K562 (cell line): ENCODE measurements at regions not wholly inside any gene's neighbourhood (a gene's known extent, or its start where the extent isn't known, plus 50 kb on each side); places are given as distances from the start of the nearest gene placed in this dataset.

Experiments used
- ATAC-seq: fragments of 200-7000 bp; cut with Tn5 transposase; 3 replicates; pipeline ENCODE4 v1.9.1; 2020; ENCODE audit warnings: moderate library complexity
- BruUV-seq: library from RNA; stranded (reverse); fragments of 400-500 nt; replicated peaks from 2 replicates; lab custom pipeline; 2021; lab: Mats Ljungman, UMichigan
- CTCF ChIA-PET: fragments of 300-600 bp; formaldehyde crosslinking; extraction: SDS; loops from one replicate; lab custom pipeline; 2021; ENCODE audit warnings: low intra/inter-chr PET ratio; lab: Yijun Ruan, JAX
- POLR2A ChIA-PET: fragments of 300-600, 350-650 bp; sonication (Branson Sonifier 250); formaldehyde crosslinking; extraction: SDS; loops from one replicate; lab custom pipeline; 2021; ENCODE audit warnings: antibody characterized with exemption, inconsistent platforms; lab: Yijun Ruan, JAX
- DNase-seq, 4 experiments: peaks; one replicate each; pipeline versions ENCODE4 v3.0.0 to v3.0.0-alpha.2; 2011 to 2018; ENCODE audit warnings: low spot score in 3 of 4, mixed read lengths in 3 of 4; ENCODE audit errors: extremely low read depth in 1 of 4
- FAIRE-seq: peaks from 2 replicates; lab custom pipeline; 2011; peaks lifted over from hg19 to GRCh38; lab: Jason Lieb, UNC
- H2AFZ ChIP-seq: 2 replicates; pipeline ENCODE4 v1.6.0; 2011; ENCODE audit warnings: low read depth, low read length, control low read depth, inconsistent platforms
- H3K27ac ChIP-seq: fragments of 200-600 bp; 3 replicates; pipeline ENCODE4 v1.8.0; 2011; ENCODE audit warnings: low read depth, mild to moderate bottlenecking, control low read depth, inconsistent platforms, low read length, moderate library complexity, mixed read lengths; ENCODE audit errors: extremely low read depth
- H3K27me3 ChIP-seq, 2 experiments: fragments of 300-600 bp in 1 of 2; 2 replicates in 1 of 2; 3 replicates in 1 of 2; pipeline versions ENCODE4 v1.6.0 to v1.8.0; 2011; ENCODE audit warnings: inconsistent platforms in 2 of 2, low read length in 2 of 2, mild to moderate bottlenecking in 1 of 2, mixed read lengths in 1 of 2, moderate library complexity in 1 of 2; ENCODE audit not compliant: control insufficient read depth in 2 of 2, insufficient read depth in 2 of 2
- H3K36me3 ChIP-seq: fragments of 300-600 bp; 3 replicates; pipeline ENCODE4 v1.8.0; 2011; ENCODE audit warnings: mild to moderate bottlenecking, low read length, inconsistent platforms; ENCODE audit not compliant: control insufficient read depth, insufficient read depth
- H3K4me1 ChIP-seq, 2 experiments: fragments of 200-600 bp in 1 of 2; replicated peaks in 1 of 2; 2 replicates in 1 of 2; 3 replicates in 1 of 2; pipeline versions ENCODE4 v1.5.1 to v1.8.0; 2011; ENCODE audit warnings: inconsistent platforms in 2 of 2, low read length in 2 of 2, mild to moderate bottlenecking in 1 of 2, mixed read lengths in 1 of 2, moderate library complexity in 1 of 2; ENCODE audit not compliant: control insufficient read depth in 2 of 2, insufficient read depth in 2 of 2
- H3K4me2 ChIP-seq: 2 replicates; pipeline ENCODE4 v1.6.1; 2011; ENCODE audit warnings: low read length, control low read depth, inconsistent platforms, mixed read lengths; ENCODE audit not compliant: insufficient read depth
- H3K4me3 ChIP-seq: fragments of 200-600 bp; sonication (generic), shearing (Covaris generic); 2 replicates; pipeline ENCODE4 v1.5.1; 2016; ENCODE audit warnings: control low read depth, inconsistent platforms
- H3K79me2 ChIP-seq: fragments of 200-600 bp; 3 replicates; pipeline ENCODE4 v1.8.0; 2011; ENCODE audit warnings: low read length, inconsistent platforms; ENCODE audit not compliant: control insufficient read depth, insufficient read depth
- H3K9ac ChIP-seq, 2 experiments: 2 replicates each; pipeline versions ENCODE4 v1.6.0 to v1.6.1; 2011; ENCODE audit warnings: low read depth in 2 of 2, low read length in 2 of 2, control low read depth in 1 of 2, inconsistent platforms in 1 of 2, mild to moderate bottlenecking in 1 of 2, mixed read lengths in 1 of 2; ENCODE audit not compliant: insufficient read depth in 1 of 2
- H3K9me1 ChIP-seq: one replicate; pipeline ENCODE4 v1.6.0; 2011; ENCODE audit warnings: inconsistent platforms, mild to moderate bottlenecking, low read length, moderate library complexity; ENCODE audit not compliant: control insufficient read depth, insufficient read depth
- H3K9me3 ChIP-seq: replicated peaks from 2 replicates; pipeline ENCODE4 v1.5.1; 2011; ENCODE audit warnings: low read depth, low read length, inconsistent platforms; ENCODE audit not compliant: control insufficient read depth, insufficient read depth
- H4K20me1 ChIP-seq: replicated peaks from 2 replicates; pipeline ENCODE4 v1.6.1; 2011; ENCODE audit warnings: low read length, inconsistent platforms, mixed read lengths; ENCODE audit not compliant: control insufficient read depth, insufficient read depth
- CBX5 ChIP-seq: IDR thresholded peaks from 2 replicates; pipeline ENCODE4 v1.6.1; 2014; ENCODE audit warnings: low read depth, borderline replicate concordance
- DLX4 ChIP-seq: fragments of 250-450 bp; sonication (Bioruptor Pico); IDR thresholded peaks from 2 replicates; pipeline ENCODE4 v1.6.1; 2021; ENCODE audit warnings: mild to moderate bottlenecking
- DMBX1 ChIP-seq: fragments of 250-450 bp; sonication (Bioruptor Pico); IDR thresholded peaks from 2 replicates; pipeline ENCODE4 v1.8.0; 2022; ENCODE audit warnings: inconsistent platforms, mild to moderate bottlenecking, moderate library complexity, borderline replicate concordance
- ELF1 ChIP-seq: fragments of 200-800 bp; sonication (Bioruptor generic); IDR thresholded peaks from 2 replicates; pipeline ENCODE4 v1.6.1; 2016; ENCODE audit warnings: missing genetic modification characterization, missing compliant biosample characterization
- ELK1 ChIP-seq: sonication (generic); formaldehyde crosslinking; IDR thresholded peaks from 2 replicates; pipeline ENCODE4 v1.8.1; 2022; ENCODE audit warnings: missing genetic modification reagents
- EP300 ChIP-seq: IDR thresholded peaks from 2 replicates; pipeline ENCODE4 v1.6.1; 2012; ENCODE audit warnings: low read length, improper control_type of control experiment
- HNRNPL ChIP-seq: fragments of 200-400 bp; formaldehyde crosslinking; IDR thresholded peaks from 2 replicates; pipeline ENCODE4 v1.6.1; 2017; ENCODE audit warnings: low read depth, mild to moderate bottlenecking, low read length
- IRF1 ChIP-seq: sonication (generic); formaldehyde crosslinking; IDR thresholded peaks from 2 replicates; pipeline ENCODE4 v1.8.0; 2022; ENCODE audit warnings: missing genetic modification reagents, mild to moderate bottlenecking, borderline replicate concordance
- KAT7 ChIP-seq: sonication (generic); formaldehyde crosslinking; IDR thresholded peaks from 2 replicates; pipeline ENCODE4 v1.8.0; 2022; ENCODE audit warnings: missing genetic modification reagents, mild to moderate bottlenecking, borderline replicate concordance
- NONO ChIP-seq, 2 experiments: fragments of 200-400 bp in 1 of 2; fragments of 450-650 bp in 1 of 2; formaldehyde crosslinking in 1 of 2; IDR thresholded peaks; 2 replicates each; pipeline ENCODE4 v1.6.1; 2017; ENCODE audit warnings: low read depth in 2 of 2, mild to moderate bottlenecking in 2 of 2, moderate library complexity in 2 of 2, low read length in 1 of 2
- PHTF2 ChIP-seq: fragments of 250-450 bp; sonication (Bioruptor Pico); IDR thresholded peaks from 2 replicates; pipeline ENCODE4 v1.5.0; 2021; ENCODE audit warnings: mild to moderate bottlenecking
- POLR2G ChIP-seq: fragments of 200-400 bp; formaldehyde crosslinking; IDR thresholded peaks from 2 replicates; pipeline ENCODE4 v1.6.1; 2017; ENCODE audit warnings: low read depth, mild to moderate bottlenecking, antibody characterized with exemption, low read length, moderate library complexity
- SLC30A9 ChIP-seq: fragments of 250-450 bp; sonication (Bioruptor Pico); IDR thresholded peaks from 2 replicates; pipeline ENCODE4 v1.8.0; 2022; ENCODE audit warnings: mild to moderate bottlenecking, moderate library complexity
- SMARCE1 ChIP-seq: fragments of 450-650 bp; IDR thresholded peaks from 2 replicates; pipeline ENCODE4 v1.7.1; 2016; ENCODE audit warnings: mild to moderate bottlenecking
- STAT5A ChIP-seq: IDR thresholded peaks from 2 replicates; pipeline ENCODE4 v1.6.1; 2012; ENCODE audit warnings: low read length, inconsistent platforms, borderline replicate concordance
- ZNF239 ChIP-seq: fragments of 250-450 bp; sonication (Bioruptor Pico); IDR thresholded peaks from 2 replicates; pipeline ENCODE4 v1.4.0; 2020; ENCODE audit warnings: mild to moderate bottlenecking
- ZNF24 ChIP-seq: fragments of 450-650 bp; IDR thresholded peaks from 2 replicates; pipeline ENCODE4 v1.6.1; 2016
- WGBS: fragments of 100-300 bp; shearing (Covaris generic); methylation state at CpG from one replicate; pipeline ENCODE4 v1.1.6; 2016; ENCODE audit warnings: low coverage, mixed read lengths; ENCODE audit not compliant: insufficient coverage; ENCODE audit errors: missing lambda C conversion rate; 5-methylcytosine and 5-hydroxymethylcytosine counted together
- in situ Hi-C: fragments of 300-500 bp; cut with MboI; formaldehyde crosslinking; loops from 4 replicates; pipeline ENCODE4 v1.15.0; 2018; ENCODE audit warnings: inconsistent platforms, mixed read lengths
- intact Hi-C: fragments of 100-400 bp; cut with micrococcal nuclease; formaldehyde crosslinking; loops from 2 replicates; pipeline ENCODE4 v1.14.2; 2022
- TF ChIP-seq, protein P1 (sequence below): fragments of 450-650 bp; formaldehyde crosslinking; IDR thresholded peaks from 2 replicates; pipeline ENCODE4 v1.4.0; 2020; ENCODE audit warnings: mild to moderate bottlenecking, mixed read lengths

GRCh38 chr4:58561170-58561569 lies 1451.0 kb upstream of the IGFBP7 start:
- Histone ChIP-seq H3K36me3 (no peaks in the 10 kb centered on the region), H3K27ac (no peak overlapping the region), H3K27me3 (no peaks in the 10 kb centered on the region), H3K4me3 (no peak overlapping the region), H2AFZ (no peak overlapping the region), H3K4me2 (no peak overlapping the region), H3K79me2 (no peaks in the 10 kb centered on the region), H4K20me1 (no peaks in the 10 kb centered on the region; the same call in 1 of the 2 replicates), H3K9ac (no peak overlapping the region), H3K9me3 (no peaks in the 10 kb centered on the region), H3K4me1 (no peaks in the 10 kb centered on the region), H3K9me1 (no peaks in the 10 kb centered on the region)
- intact Hi-C loops, result no loop called here
- no peak for ATAC-seq
- ChIA-PET CTCF (no interaction called here), POLR2A (no interaction called here)
- in situ Hi-C loops, result no loop called here
- WGBS, result 0% methylated on average over 1 of the region's 1 CpG
- BruUV-seq, result no TSS peak
- no peak for DNase-seq
- no peak for TF ChIP-seq POLR2G
- no peak for TF ChIP-seq KAT7 (CRISPR knock-in tag)
- TF ChIP-seq ZNF24, result no peak
- TF ChIP-seq DMBX1 (CRISPR knock-in tag), result no peak
- no peak for TF ChIP-seq CBX5
- no peak for TF ChIP-seq PHTF2 (CRISPR knock-in tag)
- TF ChIP-seq ZNF239 (CRISPR knock-in tag), result no peak
- TF ChIP-seq EP300, result no peak
- TF ChIP-seq ELF1 (tag), result no peak
- TF ChIP-seq HNRNPL, result no peak
- TF ChIP-seq SLC30A9, result no peak
- TF ChIP-seq DLX4, result no peak
- no peak for TF ChIP-seq SMARCE1
- TF ChIP-seq ELK1, result no peak
- TF ChIP-seq, protein P1, sequence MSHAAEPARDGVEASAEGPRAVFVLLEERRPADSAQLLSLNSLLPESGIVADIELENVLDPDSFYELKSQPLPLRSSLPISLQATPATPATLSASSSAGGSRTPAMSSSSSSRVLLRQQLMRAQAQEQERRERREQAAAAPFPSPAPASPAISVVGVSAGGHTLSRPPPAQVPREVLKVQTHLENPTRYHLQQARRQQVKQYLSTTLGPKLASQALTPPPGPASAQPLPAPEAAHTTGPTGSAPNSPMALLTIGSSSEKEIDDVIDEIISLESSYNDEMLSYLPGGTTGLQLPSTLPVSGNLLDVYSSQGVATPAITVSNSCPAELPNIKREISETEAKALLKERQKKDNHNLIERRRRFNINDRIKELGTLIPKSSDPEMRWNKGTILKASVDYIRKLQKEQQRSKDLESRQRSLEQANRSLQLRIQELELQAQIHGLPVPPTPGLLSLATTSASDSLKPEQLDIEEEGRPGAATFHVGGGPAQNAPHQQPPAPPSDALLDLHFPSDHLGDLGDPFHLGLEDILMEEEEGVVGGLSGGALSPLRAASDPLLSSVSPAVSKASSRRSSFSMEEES (CRISPR knock-in tag), result no peak
- no peak for TF ChIP-seq STAT5A
- TF ChIP-seq NONO (IDR thresholded peaks at IDR 0.05; ENCODE audit: low read depth in 2 of 2, low read length in 1 of 2), result no peak
- TF ChIP-seq IRF1 (CRISPR knock-in tag), result no peak
- no peak for FAIRE-seq
